Esophagus muscularis mucosa (tissue), 4 donors: ENCODE measurements at regions not wholly inside any gene's neighbourhood (a gene's known extent, or its start where the extent isn't known, plus 50 kb on each side); places are given as distances from the start of the nearest gene placed in this dataset.

ENCODE experiments used
- DNase-seq: peaks from one replicate; pipeline ENCODE4 v3.0.0-alpha.2; 2017; ENCODE audit errors: extremely low spot score
- H3K27ac ChIP-seq, 4 donors: fragments of 200-600 bp; sonication (generic); replicated peaks in 1 of 4; 1 replicate in 3 of 4; 2 replicates in 1 of 4; pipeline ENCODE4 v1.5.1; 2016 to 2019; ENCODE audit warnings: mild to moderate bottlenecking in 1 of 4
- H3K27me3 ChIP-seq, 4 donors: fragments of 200-600 bp; sonication (generic); one replicate each; pipeline versions ENCODE4 v1.5.1 to v1.6.0; 2016 to 2019
- H3K36me3 ChIP-seq, 4 donors: fragments of 200-600 bp; sonication (generic); one replicate each; pipeline ENCODE4 v1.5.1; 2016 to 2019
- H3K4me1 ChIP-seq, 4 donors: fragments of 200-600 bp; sonication (generic); one replicate each; pipeline ENCODE4 v1.5.1; 2016 to 2019
- H3K4me3 ChIP-seq, 4 donors: fragments of 200-600 bp; sonication (generic); 1 replicate in 2 of 4; 2 replicates in 2 of 4; pipeline ENCODE4 v1.5.1; 2016 to 2019; ENCODE audit warnings: mild to moderate bottlenecking in 4 of 4, moderate library complexity in 1 of 4
- H3K9me3 ChIP-seq, 4 donors: fragments of 200-600 bp; sonication (generic); 1 replicate in 3 of 4; 2 replicates in 1 of 4; pipeline ENCODE4 v1.5.1; 2016 to 2019
- CTCF ChIP-seq, 3 experiments: fragments of 200-600 bp in 2 of 3; fragments of 450-650 bp in 1 of 3; sonication (generic) in 2 of 3; IDR thresholded peaks; one replicate each; pipeline ENCODE4 v1.5.1; 2017 to 2019; ENCODE audit warnings: antibody characterized with exemption in 3 of 3, mild to moderate bottlenecking in 2 of 3, moderate library complexity in 1 of 3
- EP300 ChIP-seq: sonication (generic); formaldehyde crosslinking; IDR thresholded peaks from one replicate; pipeline ENCODE4 v1.6.1; 2017; ENCODE audit warnings: antibody characterized with exemption
- POLR2A ChIP-seq: fragments of 450-650 bp; IDR thresholded peaks from one replicate; pipeline ENCODE4 v1.6.1; 2017; ENCODE audit warnings: antibody characterized with exemption, moderate library complexity, mild to moderate bottlenecking, low read depth
- POLR2AphosphoS5 ChIP-seq, 2 donors: sonication (generic); formaldehyde crosslinking; IDR thresholded peaks; one replicate each; pipeline ENCODE4 v1.6.1; 2017; ENCODE audit warnings: antibody characterized with exemption in 2 of 2
- WGBS: methylation state at CpG from one replicate; pipeline ENCODE4 v1.1.5; 2018; 5-methylcytosine and 5-hydroxymethylcytosine counted together
- intact Hi-C: fragments of 100-400 bp; cut with DNase I; formaldehyde crosslinking; loops from one replicate; pipeline ENCODE4 v1.15.1; 2023

DNA sequence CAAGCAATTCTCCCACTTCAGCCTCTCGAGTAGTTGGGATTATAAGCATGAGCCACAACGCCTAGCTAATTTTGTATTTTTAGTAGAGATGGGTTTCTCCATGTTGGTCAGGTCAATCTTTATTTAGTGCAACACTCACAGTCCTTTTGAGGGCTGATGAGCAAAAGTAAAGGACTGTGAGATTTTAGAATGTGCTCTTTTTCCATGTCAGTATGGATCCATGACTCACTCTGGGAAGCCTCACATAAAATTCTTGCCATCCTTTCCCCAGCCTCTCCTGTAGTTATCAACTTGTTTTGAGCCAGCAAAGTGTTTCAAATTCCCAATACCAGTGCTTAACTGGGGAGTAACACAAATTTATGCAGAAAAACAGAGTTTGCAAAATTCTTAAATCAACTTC is 135.8 kb upstream of the CXCL12 start:
- Histone ChIP-seq H3K27me3 (no peaks in the 10 kb centered on the region), H3K36me3 (no peaks in the 10 kb centered on the region), H3K9me3 (peaks cover 0 to 6% (median 0%) of the 10 kb centered on the region in 4 donors), H3K4me1 (no peaks in the 10 kb centered on the region), H3K4me3 (no peak overlapping the region), H3K27ac (no peak overlapping the region)
- DNase-seq: no peak
- intact Hi-C loops: no loop called here
- 86% methylated on average over 2 of the region's 2 CpGs for WGBS
- TF ChIP-seq POLR2AphosphoS5 (IDR thresholded peaks at IDR 0.05): no peak
- TF ChIP-seq EP300: no peak
- TF ChIP-seq POLR2A: no peak
- no peak for TF ChIP-seq CTCF (IDR thresholded peaks at IDR 0.05)

DNA sequence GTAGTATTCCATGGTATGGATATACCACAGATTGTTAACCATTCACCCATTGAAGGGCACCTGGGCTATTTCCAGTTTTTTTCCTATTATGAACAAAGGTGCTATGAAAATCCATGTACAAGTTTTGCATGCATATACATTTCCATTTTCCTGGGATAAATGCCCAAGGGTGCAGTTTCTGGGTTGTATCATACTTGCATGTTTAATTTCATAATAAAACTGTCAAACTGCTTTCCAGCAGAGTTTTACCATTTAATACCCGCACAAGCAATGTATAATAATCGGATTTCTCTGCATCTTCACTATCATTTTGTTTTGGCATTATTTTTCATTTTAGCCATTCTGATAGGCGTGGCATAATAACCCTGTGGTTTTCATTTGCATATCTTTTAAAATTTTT is 154.3 kb upstream of the CXCL12 start:
- 91% methylated on average over 3 of the region's 3 CpGs for WGBS

GRCh38 chr10:44552726-44553125 is 167.8 kb upstream of the CXCL12 start:
- DNase-seq: no peak
- H3K4me1 ChIP-seq: no peaks in the 10 kb centered on the region
- TF ChIP-seq CTCF (IDR thresholded peaks at IDR 0.05): no peak
- no peak for TF ChIP-seq EP300
- TF ChIP-seq POLR2A: no peak
- no peak overlapping the region for H3K4me3 ChIP-seq
- intact Hi-C loops: no loop called here
- no peaks in the 10 kb centered on the region for H3K27me3 ChIP-seq
- 84% methylated on average over 8 of the region's 8 CpGs for WGBS
- no peaks in the 10 kb centered on the region for H3K36me3 ChIP-seq
- H3K27ac ChIP-seq: no peak overlapping the region
- peaks cover 0 to 26% (median 16%) of the 10 kb centered on the region in 4 donors for H3K9me3 ChIP-seq

More for the DNA sequence above, 154.3 kb upstream of the CXCL12 start:
- Histone ChIP-seq H3K27ac (no peak overlapping the region), H3K4me1 (no peaks in the 10 kb centered on the region), H3K4me3 (no peak overlapping the region), H3K36me3 (no peaks in the 10 kb centered on the region), H3K9me3 (no peaks in the 10 kb centered on the region), H3K27me3 (no peaks in the 10 kb centered on the region)
- intact Hi-C loops: no loop called here
- DNase-seq: no peak
- no peak for TF ChIP-seq POLR2AphosphoS5 (IDR thresholded peaks at IDR 0.05)
- no peak for TF ChIP-seq POLR2A
- TF ChIP-seq EP300: no peak
- no peak for TF ChIP-seq CTCF (IDR thresholded peaks at IDR 0.05)

DNA sequence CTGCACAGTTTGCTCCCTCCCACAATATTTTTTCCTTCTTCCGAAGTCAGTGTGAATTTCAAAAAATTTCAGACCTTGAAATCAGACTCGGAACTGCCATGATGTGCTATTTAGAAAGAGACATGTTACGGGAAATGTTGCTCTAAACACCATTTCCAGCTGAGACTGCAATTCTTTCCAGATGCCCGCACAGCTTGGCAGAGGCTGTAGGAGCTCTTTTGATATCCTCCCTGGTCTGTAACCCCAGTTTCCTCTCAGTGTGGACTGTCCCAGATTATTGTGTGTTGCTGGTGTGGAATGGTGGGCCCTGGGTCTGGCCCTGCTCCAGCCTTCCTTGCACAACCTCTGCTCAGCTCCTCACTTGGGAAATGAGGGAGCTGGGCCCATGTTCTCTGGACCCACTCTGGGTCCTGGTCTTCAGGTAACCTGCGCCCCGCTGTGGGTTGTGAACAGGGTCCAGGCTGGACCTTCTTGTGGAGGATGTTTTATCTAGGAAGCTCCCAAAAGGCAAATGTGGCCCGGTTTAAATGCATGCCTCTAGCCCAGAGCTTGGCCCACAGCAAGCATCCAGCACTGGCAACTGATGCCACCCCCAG is 172.8 kb upstream of the CXCL12 start:
- no peaks in the 10 kb centered on the region for H3K9me3 ChIP-seq
- H3K27me3 ChIP-seq: no peaks in the 10 kb centered on the region
- WGBS: 83% methylated on average over 6 of the region's 7 CpGs
- no peak overlapping the region for H3K27ac ChIP-seq
- TF ChIP-seq POLR2A (no peak), EP300 (no peak), POLR2AphosphoS5 (IDR thresholded peaks at IDR 0.05) (no peak), CTCF (IDR thresholded peaks at IDR 0.05) (no peak)
- no peak overlapping the region for H3K4me3 ChIP-seq
- H3K36me3 ChIP-seq: no peaks in the 10 kb centered on the region
- no peaks in the 10 kb centered on the region for H3K4me1 ChIP-seq
- intact Hi-C loops: no loop called here
- DNase-seq: no peak

DNA sequence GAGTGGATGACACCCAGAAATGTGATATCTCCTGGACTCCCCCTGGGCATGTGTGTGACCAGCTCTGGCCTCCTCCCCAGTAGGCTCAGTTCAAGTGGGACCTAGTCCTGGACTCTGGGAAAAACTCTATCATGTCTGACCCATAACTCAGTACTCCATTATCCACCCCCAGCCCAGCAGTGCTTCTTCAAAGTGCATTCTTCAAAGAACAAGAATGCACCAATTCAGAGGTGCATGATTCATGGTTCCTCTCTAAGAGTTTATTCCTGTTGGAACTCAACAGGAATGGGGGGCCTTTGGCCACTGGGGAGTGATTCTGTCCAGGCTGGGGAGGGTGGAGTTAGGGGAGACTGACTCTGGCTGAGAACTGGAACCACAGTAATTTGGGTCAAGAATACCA is 173.6 kb upstream of the CXCL12 start:
- H3K4me1 ChIP-seq: no peaks in the 10 kb centered on the region
- no peak for DNase-seq
- H3K9me3 ChIP-seq: no peaks in the 10 kb centered on the region
- no peak overlapping the region for H3K27ac ChIP-seq
- H3K27me3 ChIP-seq: no peaks in the 10 kb centered on the region
- no peak overlapping the region for H3K4me3 ChIP-seq
- no peaks in the 10 kb centered on the region for H3K36me3 ChIP-seq
- intact Hi-C loops: no loop called here
- no peak for TF ChIP-seq POLR2AphosphoS5 (IDR thresholded peaks at IDR 0.05)
- TF ChIP-seq POLR2A: no peak
- no peak for TF ChIP-seq EP300
- no peak for TF ChIP-seq CTCF (IDR thresholded peaks at IDR 0.05)
